ENCODE measurements at regions not wholly inside any gene's neighbourhood (a gene's known extent, or its start where the extent isn't known, plus 50 kb on each side); places are given as distances from the start of the nearest gene placed in this dataset.

DNA sequence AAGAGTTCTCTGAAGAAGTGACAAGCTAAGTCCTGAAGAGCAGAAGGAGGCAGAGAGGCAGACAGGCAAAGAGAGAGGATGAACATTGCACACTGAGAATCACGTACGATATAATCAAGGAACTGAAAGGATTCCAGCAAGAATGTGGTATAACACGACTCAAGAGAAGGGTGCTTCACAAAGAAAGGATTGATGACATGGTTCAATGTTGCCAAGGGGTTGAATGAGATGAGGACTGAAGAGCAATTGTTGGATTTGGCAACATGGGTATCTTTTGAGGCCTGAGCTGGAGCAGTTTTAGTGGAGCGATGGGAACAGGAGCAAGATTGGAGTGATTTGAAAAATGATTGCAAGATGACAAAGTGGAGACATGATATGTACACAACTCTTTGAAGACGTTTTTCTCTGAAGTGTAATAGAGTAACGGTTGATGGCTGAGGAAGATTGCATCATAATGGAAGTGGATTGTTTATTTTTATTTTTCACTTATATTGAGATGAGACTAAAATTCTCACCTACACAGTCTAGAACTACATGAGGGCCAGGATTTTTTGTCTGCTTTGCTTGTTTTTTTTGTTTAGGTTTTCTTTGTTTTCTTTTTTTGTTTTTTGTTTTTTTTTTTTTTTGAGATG is 1049.9 kb upstream of the WWC1 start:
- H3K4me3 ChIP-seq (ENCODE audit: low read length): no peak overlapping the region
- no peak for DNase-seq (ENCODE audit: low read depth)
- TF ChIP-seq, protein P1, sequence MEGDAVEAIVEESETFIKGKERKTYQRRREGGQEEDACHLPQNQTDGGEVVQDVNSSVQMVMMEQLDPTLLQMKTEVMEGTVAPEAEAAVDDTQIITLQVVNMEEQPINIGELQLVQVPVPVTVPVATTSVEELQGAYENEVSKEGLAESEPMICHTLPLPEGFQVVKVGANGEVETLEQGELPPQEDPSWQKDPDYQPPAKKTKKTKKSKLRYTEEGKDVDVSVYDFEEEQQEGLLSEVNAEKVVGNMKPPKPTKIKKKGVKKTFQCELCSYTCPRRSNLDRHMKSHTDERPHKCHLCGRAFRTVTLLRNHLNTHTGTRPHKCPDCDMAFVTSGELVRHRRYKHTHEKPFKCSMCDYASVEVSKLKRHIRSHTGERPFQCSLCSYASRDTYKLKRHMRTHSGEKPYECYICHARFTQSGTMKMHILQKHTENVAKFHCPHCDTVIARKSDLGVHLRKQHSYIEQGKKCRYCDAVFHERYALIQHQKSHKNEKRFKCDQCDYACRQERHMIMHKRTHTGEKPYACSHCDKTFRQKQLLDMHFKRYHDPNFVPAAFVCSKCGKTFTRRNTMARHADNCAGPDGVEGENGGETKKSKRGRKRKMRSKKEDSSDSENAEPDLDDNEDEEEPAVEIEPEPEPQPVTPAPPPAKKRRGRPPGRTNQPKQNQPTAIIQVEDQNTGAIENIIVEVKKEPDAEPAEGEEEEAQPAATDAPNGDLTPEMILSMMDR (conservative IDR thresholded peaks at IDR 0.05; ENCODE audit: low read depth, low read length): no peak

- no peak overlapping the region for H3K4me3 ChIP-seq (ENCODE audit: low read length)
- DNase-seq (ENCODE audit: low read depth): no peak
- TF ChIP-seq, protein P1 (conservative IDR thresholded peaks at IDR 0.05; ENCODE audit: low read depth, low read length): no peak
Observed at GRCh38 chr5:167242701-167243100, 1048.7 kb upstream of the WWC1 start.

DNA sequence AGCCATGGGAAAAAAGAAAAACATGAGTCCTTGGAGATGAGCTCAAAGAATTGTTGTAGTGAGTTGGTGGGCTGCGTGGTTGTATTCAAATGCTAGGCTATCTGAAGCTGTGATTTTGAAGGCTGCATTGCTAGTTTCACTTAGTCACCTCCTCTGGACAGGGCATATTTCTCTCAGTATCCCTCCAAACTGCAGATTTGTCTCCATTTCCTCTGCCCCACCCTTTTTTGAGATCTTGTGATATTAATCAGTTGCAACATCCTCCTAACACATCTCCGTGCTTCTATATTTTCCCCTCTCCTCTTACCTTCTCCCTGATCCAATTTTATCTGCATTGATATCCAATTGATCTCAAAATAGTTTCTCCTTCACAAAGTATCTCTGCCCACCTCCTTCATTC is 1048.0 kb upstream of the WWC1 start:
- H3K4me3 ChIP-seq (ENCODE audit: low read length): no peak overlapping the region
- DNase-seq (ENCODE audit: low read depth): no peak

DNA sequence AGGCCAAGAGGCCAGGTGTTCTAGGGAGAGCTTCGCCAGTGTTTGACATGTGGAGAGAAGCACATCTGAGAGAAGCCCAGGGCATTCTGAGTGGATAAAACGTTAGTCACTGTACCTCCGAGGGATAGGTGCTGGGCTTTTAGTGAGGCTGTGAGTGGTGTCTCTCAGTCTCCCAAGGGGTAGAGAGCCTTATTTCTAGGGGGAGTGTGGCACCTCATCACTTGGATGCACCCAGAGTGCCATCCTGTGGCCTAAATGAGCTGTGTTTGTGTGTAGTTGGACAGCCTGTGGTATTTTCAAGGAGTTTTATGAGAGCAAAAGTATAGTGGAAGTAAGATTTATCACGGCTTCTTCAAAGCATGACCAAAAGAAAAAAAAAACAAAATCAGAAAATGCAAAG is 1046.9 kb upstream of the WWC1 start:
- DNase-seq (ENCODE audit: low read depth): no peak
- TF ChIP-seq, protein P1 (conservative IDR thresholded peaks at IDR 0.05; ENCODE audit: low read depth, low read length): peak; percentile 62
- H3K4me3 ChIP-seq (ENCODE audit: low read length): no peak overlapping the region

More for the DNA sequence above, 1048.0 kb upstream of the WWC1 start:
- TF ChIP-seq, protein P1 (conservative IDR thresholded peaks at IDR 0.05; ENCODE audit: low read depth, low read length): no peak

DNA sequence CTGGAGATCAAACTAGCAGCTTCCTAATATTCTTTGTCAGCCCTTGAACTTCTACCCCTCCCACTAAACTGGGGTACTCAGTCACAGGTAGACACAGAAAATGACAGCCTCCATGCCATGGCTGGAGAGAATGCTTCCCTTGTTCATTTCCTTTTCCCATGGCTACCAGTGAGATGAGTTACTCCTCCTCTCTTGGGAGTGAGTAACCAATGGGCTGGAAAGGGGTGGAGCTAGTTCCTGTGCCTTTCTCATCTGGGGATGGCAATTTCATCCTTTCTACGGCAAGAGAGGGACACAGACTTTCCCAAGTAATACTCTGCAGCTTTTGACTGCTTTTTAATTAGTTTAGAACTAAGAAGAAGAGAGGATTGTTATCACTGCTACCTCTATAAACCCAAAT is 1045.6 kb upstream of the WWC1 start:
- no peak overlapping the region for H3K4me3 ChIP-seq (ENCODE audit: low read length)
- TF ChIP-seq, protein P1 (conservative IDR thresholded peaks at IDR 0.05; ENCODE audit: low read depth, low read length): no peak
- DNase-seq (ENCODE audit: low read depth): no peak

- TF ChIP-seq, protein P1 (conservative IDR thresholded peaks at IDR 0.05; ENCODE audit: low read depth, low read length): no peak
Observed at GRCh38 chr5:167247816-167248215, 1043.6 kb upstream of the WWC1 start.

GRCh38 chr5:167248257-167248656 is 1043.2 kb upstream of the WWC1 start:
- TF ChIP-seq, protein P1 (conservative IDR thresholded peaks at IDR 0.05; ENCODE audit: low read depth, low read length): no peak
- no peak overlapping the region for H3K4me3 ChIP-seq (ENCODE audit: low read length)
- DNase-seq (ENCODE audit: low read depth): no peak

More at GRCh38 chr5:167247816-167248215, 1043.6 kb upstream of the WWC1 start:
- no peak overlapping the region for H3K4me3 ChIP-seq (ENCODE audit: low read length)
- no peak for DNase-seq (ENCODE audit: low read depth)
